Vagina (tissue), 2 donors: ENCODE measurements at regions not wholly inside any gene's neighbourhood (a gene's known extent, or its start where the extent isn't known, plus 50 kb on each side); places are given as distances from the start of the nearest gene placed in this dataset.

Source experiments
- DNase-seq, 2 donors: peaks; one replicate each; pipeline ENCODE4 v3.0.0-alpha.2; 2017; ENCODE audit errors: extremely low spot score in 2 of 2
- H3K27ac ChIP-seq: fragments of 200-600 bp; sonication (generic); one replicate; pipeline ENCODE4 v1.5.1; 2019
- H3K27me3 ChIP-seq: fragments of 200-600 bp; sonication (generic); one replicate; pipeline ENCODE4 v1.5.1; 2019
- H3K36me3 ChIP-seq, 2 donors: fragments of 200-600 bp; sonication (generic); one replicate each; pipeline ENCODE4 v1.5.1; 2017 to 2019
- H3K4me1 ChIP-seq: fragments of 200-600 bp; sonication (generic); one replicate; pipeline ENCODE4 v1.5.1; 2019
- H3K4me3 ChIP-seq, 2 donors: fragments of 200-600 bp; sonication (generic); 1 replicate in 1 of 2; 2 replicates in 1 of 2; pipeline ENCODE4 v1.5.1; 2016 to 2019
- H3K9me3 ChIP-seq: fragments of 200-600 bp; sonication (generic); one replicate; pipeline ENCODE4 v1.5.1; 2019
- POLR2A ChIP-seq, 2 donors: fragments of 450-650 bp; IDR thresholded peaks; one replicate each; pipeline ENCODE4 v1.6.1; 2017; ENCODE audit warnings: antibody characterized with exemption in 2 of 2, mild to moderate bottlenecking in 2 of 2, moderate library complexity in 2 of 2
- POLR2AphosphoS5 ChIP-seq, 2 donors: sonication (generic); formaldehyde crosslinking; IDR thresholded peaks; one replicate each; pipeline ENCODE4 v1.9.0; 2017; ENCODE audit warnings: antibody characterized with exemption in 2 of 2, mild to moderate bottlenecking in 2 of 2, low read depth in 1 of 2; ENCODE audit not compliant: insufficient read depth in 1 of 2
- intact Hi-C: fragments of 100-400 bp; cut with DNase I; formaldehyde crosslinking; loops from one replicate; pipeline ENCODE4 v1.15.1; 2023
- TF ChIP-seq, protein P1 (sequence below), 3 experiments: fragments of 450-650 bp in 2 of 3; fragments of 200-600 bp in 1 of 3; sonication (generic) in 1 of 3; IDR thresholded peaks; one replicate each; pipeline ENCODE4 v1.5.1; 2017 to 2019; ENCODE audit warnings: antibody characterized with exemption in 3 of 3, mild to moderate bottlenecking in 2 of 3, moderate library complexity in 2 of 3

DNA sequence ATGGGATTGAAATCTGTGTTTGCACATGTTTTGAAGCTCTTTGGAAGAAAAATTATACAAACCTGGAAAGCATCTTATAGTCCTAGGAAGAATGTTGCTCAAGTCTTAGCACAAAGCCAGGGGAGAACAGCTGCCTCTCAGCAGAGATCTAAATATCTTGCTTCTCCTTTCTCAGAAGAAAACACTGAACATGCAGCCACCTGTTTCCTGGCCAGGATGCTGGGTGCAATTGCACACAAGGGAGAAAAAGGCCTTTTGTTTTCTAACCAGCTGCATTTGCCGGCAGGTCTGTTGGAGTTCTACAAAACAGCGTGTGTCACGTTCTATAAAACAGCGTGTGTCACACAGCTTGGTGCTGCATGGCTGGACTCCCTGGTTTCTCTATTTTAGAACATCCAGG is 259.6 kb upstream of the PLD5 start:
- no peak for TF ChIP-seq POLR2A (IDR thresholded peaks at IDR 0.05)
- TF ChIP-seq, protein P1, sequence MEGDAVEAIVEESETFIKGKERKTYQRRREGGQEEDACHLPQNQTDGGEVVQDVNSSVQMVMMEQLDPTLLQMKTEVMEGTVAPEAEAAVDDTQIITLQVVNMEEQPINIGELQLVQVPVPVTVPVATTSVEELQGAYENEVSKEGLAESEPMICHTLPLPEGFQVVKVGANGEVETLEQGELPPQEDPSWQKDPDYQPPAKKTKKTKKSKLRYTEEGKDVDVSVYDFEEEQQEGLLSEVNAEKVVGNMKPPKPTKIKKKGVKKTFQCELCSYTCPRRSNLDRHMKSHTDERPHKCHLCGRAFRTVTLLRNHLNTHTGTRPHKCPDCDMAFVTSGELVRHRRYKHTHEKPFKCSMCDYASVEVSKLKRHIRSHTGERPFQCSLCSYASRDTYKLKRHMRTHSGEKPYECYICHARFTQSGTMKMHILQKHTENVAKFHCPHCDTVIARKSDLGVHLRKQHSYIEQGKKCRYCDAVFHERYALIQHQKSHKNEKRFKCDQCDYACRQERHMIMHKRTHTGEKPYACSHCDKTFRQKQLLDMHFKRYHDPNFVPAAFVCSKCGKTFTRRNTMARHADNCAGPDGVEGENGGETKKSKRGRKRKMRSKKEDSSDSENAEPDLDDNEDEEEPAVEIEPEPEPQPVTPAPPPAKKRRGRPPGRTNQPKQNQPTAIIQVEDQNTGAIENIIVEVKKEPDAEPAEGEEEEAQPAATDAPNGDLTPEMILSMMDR (IDR thresholded peaks at IDR 0.05) = no peak
- no peak for TF ChIP-seq POLR2AphosphoS5 (IDR thresholded peaks at IDR 0.05; ENCODE audit: insufficient read depth in 1 of 2, low read depth in 1 of 2)

DNA sequence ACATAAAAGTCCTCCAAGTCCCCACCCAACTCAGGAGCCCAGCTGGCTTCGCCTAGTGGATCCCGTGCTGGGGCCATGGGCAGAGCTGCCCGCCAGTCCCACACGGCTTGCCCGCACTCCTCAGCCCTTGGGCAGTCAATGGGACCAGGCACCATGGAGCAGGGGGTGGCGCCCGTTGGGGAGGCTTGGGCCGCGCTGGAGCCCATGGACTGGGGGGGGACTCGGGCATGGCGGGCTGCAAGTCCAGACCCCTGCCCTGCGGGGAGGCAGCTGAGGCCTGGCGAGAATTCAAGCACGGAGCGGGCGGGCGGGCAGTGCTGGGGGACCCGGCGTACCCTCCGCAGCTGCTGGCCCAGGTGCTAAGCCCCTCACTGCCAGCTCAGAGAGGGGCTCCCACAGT is 249.8 kb upstream of the PLD5 start:
- TF ChIP-seq POLR2AphosphoS5 (IDR thresholded peaks at IDR 0.05; ENCODE audit: insufficient read depth in 1 of 2, low read depth in 1 of 2) (no peak), POLR2A (IDR thresholded peaks at IDR 0.05) (no peak)
- TF ChIP-seq, protein P1 (IDR thresholded peaks at IDR 0.05) = no peak
- Histone ChIP-seq H3K36me3 (no peaks in the 10 kb centered on the region), H3K4me1 (no peaks in the 10 kb centered on the region), H3K27ac (no peak overlapping the region), H3K27me3 (no peaks in the 10 kb centered on the region), H3K9me3 (no peaks in the 10 kb centered on the region), H3K4me3 (no peak overlapping the region)
- intact Hi-C loops = no loop called here
- DNase-seq = no peak

More for the DNA sequence above, 259.6 kb upstream of the PLD5 start:
- intact Hi-C loops = no loop called here
- Histone ChIP-seq H3K4me3 (no peak overlapping the region), H3K36me3 (no peaks in the 10 kb centered on the region), H3K9me3 (no peaks in the 10 kb centered on the region), H3K27me3 (no peaks in the 10 kb centered on the region), H3K27ac (no peak overlapping the region), H3K4me1 (no peaks in the 10 kb centered on the region)
- DNase-seq = no peak

- H3K27me3 ChIP-seq = no peaks in the 10 kb centered on the region
- no peaks in the 10 kb centered on the region for H3K9me3 ChIP-seq
- intact Hi-C loops = no loop called here
- DNase-seq = no peak
- TF ChIP-seq POLR2A (IDR thresholded peaks at IDR 0.05) (no peak), POLR2AphosphoS5 (IDR thresholded peaks at IDR 0.05; ENCODE audit: insufficient read depth in 1 of 2, low read depth in 1 of 2) (no peak)
- TF ChIP-seq, protein P1 (IDR thresholded peaks at IDR 0.05) = no peak
- H3K4me1 ChIP-seq = no peaks in the 10 kb centered on the region
- no peak overlapping the region for H3K4me3 ChIP-seq
- H3K27ac ChIP-seq = no peak overlapping the region
- no peaks in the 10 kb centered on the region for H3K36me3 ChIP-seq
Measured at GRCh38 chr1:242770366-242770765, 245.9 kb upstream of the PLD5 start.

DNA sequence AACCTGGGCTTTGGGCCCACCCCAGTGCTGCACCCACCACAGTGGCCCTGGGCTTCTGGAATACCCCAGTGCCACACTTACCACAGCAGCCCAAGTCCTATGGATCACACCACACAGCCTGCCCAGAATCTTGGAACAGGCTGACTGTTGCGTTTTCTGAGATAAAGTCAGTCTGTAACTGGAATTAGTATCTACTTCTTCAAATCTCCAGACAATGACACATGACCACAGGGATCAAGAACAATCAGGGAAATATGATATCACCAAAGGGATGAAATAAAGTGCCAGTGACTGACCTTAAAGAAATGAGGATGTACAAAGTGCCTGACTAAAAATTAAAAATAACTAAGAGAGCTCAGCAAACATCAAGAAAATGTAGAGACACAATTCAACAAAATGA is 239.7 kb upstream of the PLD5 start:
- Histone ChIP-seq H3K27me3 (no peaks in the 10 kb centered on the region), H3K36me3 (no peaks in the 10 kb centered on the region), H3K4me1 (no peaks in the 10 kb centered on the region), H3K9me3 (no peaks in the 10 kb centered on the region), H3K4me3 (no peak overlapping the region), H3K27ac (no peak overlapping the region)
- no peak for DNase-seq
- TF ChIP-seq POLR2A (IDR thresholded peaks at IDR 0.05) = no peak
- TF ChIP-seq, protein P1 (IDR thresholded peaks at IDR 0.05) = no peak
- no peak for TF ChIP-seq POLR2AphosphoS5 (IDR thresholded peaks at IDR 0.05; ENCODE audit: insufficient read depth in 1 of 2, low read depth in 1 of 2)
- intact Hi-C loops = no loop called here

GRCh38 chr1:242761556-242761955 is 237.1 kb upstream of the PLD5 start:
- H3K27me3 ChIP-seq = no peaks in the 10 kb centered on the region
- H3K27ac ChIP-seq = no peak overlapping the region
- H3K9me3 ChIP-seq = no peaks in the 10 kb centered on the region
- no peak for DNase-seq
- H3K4me1 ChIP-seq = no peaks in the 10 kb centered on the region
- TF ChIP-seq, protein P1 (IDR thresholded peaks at IDR 0.05) = no peak
- TF ChIP-seq POLR2AphosphoS5 (IDR thresholded peaks at IDR 0.05; ENCODE audit: insufficient read depth in 1 of 2, low read depth in 1 of 2) (no peak), POLR2A (IDR thresholded peaks at IDR 0.05) (no peak)
- H3K36me3 ChIP-seq = no peaks in the 10 kb centered on the region
- H3K4me3 ChIP-seq = no peak overlapping the region
- intact Hi-C loops = no loop called here
